Ecto neural progenitor cell (in vitro differentiated cells): ENCODE measurements at regions not wholly inside any gene's neighbourhood (a gene's known extent, or its start where the extent isn't known, plus 50 kb on each side); places are given as distances from the start of the nearest gene placed in this dataset.
A peak's percentile ranks its signal among the peaks of the same experiment; 100 is the strongest.

Source experiments
- DNase-seq: peaks from one replicate; pipeline ENCODE4 v3.0.0-alpha.2; 2018; ENCODE audit warnings: low spot score

- no peak for DNase-seq
Measured at GRCh38 chr12:102781117-102781516, 135.9 kb downstream of the PAH start.

GRCh38 chr12:102776041-102776440, 141.0 kb downstream of the PAH start:
- DNase-seq, result no peak

GRCh38 chr12:102769323-102769916, 147.6 kb downstream of the PAH start:
- DNase-seq, result peak; percentile 63

GRCh38 chr12:102766961-102767360, 150.1 kb downstream of the PAH start:
- DNase-seq, result no peak

GRCh38 chr12:102765736-102766135, 151.3 kb downstream of the PAH start:
- DNase-seq, result no peak

- DNase-seq, result no peak
Measured at GRCh38 chr12:102763471-102763870, 153.6 kb downstream of the PAH start.

- no peak for DNase-seq
Measured at GRCh38 chr12:102763061-102763460, 154.0 kb downstream of the PAH start.

GRCh38 chr12:102760322-102760721, 156.7 kb downstream of the PAH start:
- DNase-seq, result no peak

- DNase-seq, result no peak
Measured at GRCh38 chr12:102759466-102759865, 157.6 kb downstream of the PAH start.

- no peak for DNase-seq
Measured at GRCh38 chr12:102757882-102758226, 159.2 kb downstream of the PAH start.

GRCh38 chr12:102757154-102757881, 159.7 kb downstream of the PAH start:
- DNase-seq, result no peak

GRCh38 chr12:102756530-102756929, 160.5 kb downstream of the PAH start:
- no peak for DNase-seq

- no peak for DNase-seq
Measured at GRCh38 chr12:102755266-102755665, 161.8 kb downstream of the PAH start.

GRCh38 chr12:102753802-102754201, 163.2 kb downstream of the PAH start:
- no peak for DNase-seq

- DNase-seq, result no peak
Measured at GRCh38 chr12:102748704-102749103, 168.3 kb downstream of the PAH start.

- no peak for DNase-seq
Measured at GRCh38 chr12:102746963-102747362, 170.1 kb downstream of the PAH start.

GRCh38 chr12:102745971-102746600, 171.0 kb downstream of the PAH start:
- no peak for DNase-seq

- no peak for DNase-seq
Measured at GRCh38 chr12:102741196-102741595, 175.8 kb downstream of the PAH start.

GRCh38 chr12:102740141-102740955, 176.7 kb downstream of the PAH start:
- DNase-seq, result no peak

- no peak for DNase-seq
Measured at GRCh38 chr12:102736328-102736727, 180.7 kb downstream of the PAH start.

GRCh38 chr12:102735104-102735503, 181.9 kb downstream of the PAH start:
- no peak for DNase-seq

GRCh38 chr12:102730996-102731395, 186.0 kb downstream of the PAH start:
- no peak for DNase-seq
